HEK293 (cell line): ENCODE measurements at regions not wholly inside any gene's neighbourhood (a gene's known extent, or its start where the extent isn't known, plus 50 kb on each side); places are given as distances from the start of the nearest gene placed in this dataset.

Source experiments
- CTCF ChIA-PET: fragments of 350-600 bp; formaldehyde crosslinking; extraction: SDS; loops from one replicate; lab custom pipeline; 2021; ENCODE audit warnings: antibody characterized with exemption; lab: Yijun Ruan, JAX
- POLR2A ChIA-PET: fragments of 300-600 bp; formaldehyde crosslinking; extraction: SDS; loops from one replicate; lab custom pipeline; 2020; ENCODE audit warnings: antibody characterized with exemption, inconsistent platforms; lab: Yijun Ruan, JAX
- H3K27ac ChIP-seq: fragments of 200-500 bp; sonication (Bioruptor generic); 2 replicates; pipeline ENCODE4 v1.5.1; 2014; ENCODE audit warnings: low read depth, low read length, control low read depth, inconsistent platforms; ENCODE audit errors: extremely low read depth
- H3K36me3 ChIP-seq, 2 experiments: fragments of 200-500 bp in 1 of 2; sonication (Bioruptor generic) in 1 of 2; 1 replicate in 1 of 2; 2 replicates in 1 of 2; pipeline ENCODE4 v1.5.1; 2014 to 2017; ENCODE audit warnings: inconsistent platforms in 2 of 2, low read length in 2 of 2; ENCODE audit not compliant: control insufficient read depth in 2 of 2, insufficient read depth in 1 of 2
- H3K4me1 ChIP-seq: fragments of 200-500 bp; sonication (Bioruptor generic); 2 replicates; pipeline ENCODE4 v1.5.1; 2014; ENCODE audit warnings: mild to moderate bottlenecking, low read length, inconsistent platforms; ENCODE audit not compliant: control insufficient read depth, insufficient read depth
- H3K4me3 ChIP-seq: 2 replicates; pipeline ENCODE4 v1.5.1; 2011; ENCODE audit warnings: low read depth, mild to moderate bottlenecking, control low read depth, low read length, moderate library complexity
- H3K9me3 ChIP-seq: fragments of 200-500 bp; sonication (Bioruptor generic); 2 replicates; pipeline ENCODE4 v1.5.1; 2014; ENCODE audit warnings: low read depth, low read length, inconsistent platforms; ENCODE audit not compliant: control insufficient read depth, insufficient read depth
- HOXD13 ChIP-seq: sonication (generic); formaldehyde crosslinking; IDR thresholded peaks from 2 replicates; pipeline ENCODE4 v1.8.0; 2022; ENCODE audit warnings: missing genetic modification reagents, borderline replicate concordance
- OSR2 ChIP-seq: fragments of 450-650 bp; formaldehyde crosslinking; IDR thresholded peaks from 2 replicates; pipeline ENCODE4 v1.5.1; 2016; ENCODE audit warnings: missing biosample characterization, missing genetic modification characterization
- SP3 ChIP-seq: fragments of 450-650 bp; formaldehyde crosslinking; IDR thresholded peaks from 2 replicates; pipeline ENCODE4 v1.5.1; 2016; ENCODE audit warnings: missing biosample characterization, missing genetic modification characterization
- ZNF16 ChIP-seq: fragments of 450-650 bp; formaldehyde crosslinking; IDR thresholded peaks from 2 replicates; pipeline ENCODE4 v1.5.1; 2016; ENCODE audit warnings: low read depth, missing biosample characterization, missing genetic modification characterization
- ZNF169 ChIP-seq: fragments of 450-650 bp; formaldehyde crosslinking; IDR thresholded peaks from 2 replicates; pipeline ENCODE4 v1.5.1; 2016; ENCODE audit warnings: missing biosample characterization, missing genetic modification characterization
- ZNF211 ChIP-seq: fragments of 450-650 bp; formaldehyde crosslinking; IDR thresholded peaks from 2 replicates; pipeline ENCODE4 v1.5.1; 2016; ENCODE audit warnings: low read depth, missing biosample characterization, missing genetic modification characterization
- ZNF350 ChIP-seq: fragments of 450-650 bp; formaldehyde crosslinking; IDR thresholded peaks from 2 replicates; pipeline ENCODE4 v1.5.0; 2017; ENCODE audit warnings: missing biosample characterization, mild to moderate bottlenecking, missing genetic modification characterization
- ZNF548 ChIP-seq: fragments of 450-650 bp; formaldehyde crosslinking; IDR thresholded peaks from 2 replicates; pipeline ENCODE4 v1.5.1; 2016; ENCODE audit warnings: missing biosample characterization, missing genetic modification characterization
- ZNF558 ChIP-seq: fragments of 450-650 bp; formaldehyde crosslinking; IDR thresholded peaks from 2 replicates; pipeline ENCODE4 v1.5.1; 2016; ENCODE audit warnings: missing biosample characterization, missing genetic modification characterization
- ZNF561 ChIP-seq: fragments of 450-650 bp; IDR thresholded peaks from 2 replicates; pipeline ENCODE4 v1.5.1; 2018; ENCODE audit warnings: missing biosample characterization, missing genetic modification characterization, borderline replicate concordance
- ZNF596 ChIP-seq: fragments of 450-650 bp; IDR thresholded peaks from 2 replicates; pipeline ENCODE4 v1.5.0; 2018; ENCODE audit warnings: missing biosample characterization, mild to moderate bottlenecking, missing genetic modification characterization, moderate library complexity
- ZNF600 ChIP-seq: fragments of 450-650 bp; formaldehyde crosslinking; IDR thresholded peaks from 2 replicates; pipeline ENCODE4 v1.5.1; 2016; ENCODE audit warnings: missing biosample characterization, missing genetic modification characterization
- ZNF768 ChIP-seq: fragments of 450-650 bp; formaldehyde crosslinking; IDR thresholded peaks from 2 replicates; pipeline ENCODE4 v1.5.1; 2018; ENCODE audit warnings: missing biosample characterization, mild to moderate bottlenecking, missing genetic modification characterization
- ZNF837 ChIP-seq: fragments of 450-650 bp; formaldehyde crosslinking; IDR thresholded peaks from 2 replicates; pipeline ENCODE4 v1.5.1; 2016; ENCODE audit warnings: missing biosample characterization, missing genetic modification characterization
- TF ChIP-seq, protein P1 (sequence below): fragments of 450-650 bp; formaldehyde crosslinking; IDR thresholded peaks from 2 replicates; pipeline ENCODE4 v1.5.1; 2016; ENCODE audit warnings: missing biosample characterization, missing genetic modification characterization
- TF ChIP-seq, protein P2 (sequence below): fragments of 450-650 bp; formaldehyde crosslinking; IDR thresholded peaks from 2 replicates; pipeline ENCODE4 v1.5.1; 2016; ENCODE audit warnings: missing biosample characterization, missing genetic modification characterization
- TF ChIP-seq, protein P3 (sequence below): fragments of 450-650 bp; formaldehyde crosslinking; IDR thresholded peaks from 2 replicates; pipeline ENCODE4 v1.5.1; 2016; ENCODE audit warnings: missing biosample characterization, missing genetic modification characterization

DNA sequence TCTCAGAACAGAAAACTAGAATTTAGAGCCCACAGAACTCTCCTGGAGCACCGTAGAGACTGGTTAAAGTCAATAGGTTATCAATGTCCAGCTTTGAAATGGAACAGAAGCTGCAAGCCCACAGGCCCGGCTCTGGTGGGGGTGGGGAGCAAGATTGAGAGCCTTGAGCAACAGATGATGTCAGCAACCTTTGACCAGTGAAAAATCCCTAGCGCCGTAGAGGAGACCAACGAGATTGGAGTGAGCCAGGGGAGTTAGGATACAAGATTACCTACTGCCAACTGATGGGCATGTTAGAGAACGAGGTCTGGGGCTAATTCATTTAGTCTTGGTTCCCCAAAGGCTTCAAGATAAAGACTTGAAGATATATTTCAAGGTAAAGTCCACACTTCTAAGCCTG is 345.5 kb upstream of the LMCD1 start:
- ChIA-PET POLR2A (no interaction called here), CTCF (no interaction called here)
- Histone ChIP-seq H3K9me3 (no peaks in the 10 kb centered on the region), H3K36me3 (no peaks in the 10 kb centered on the region), H3K4me3 (no peak overlapping the region), H3K4me1 (no peaks in the 10 kb centered on the region)
- TF ChIP-seq ZNF548 = no peak
- no peak for TF ChIP-seq HOXD13 (CRISPR knock-in tag)
- TF ChIP-seq, all 188 proteins: peak for 0
- no peak overlapping the region for H3K27ac ChIP-seq

DNA sequence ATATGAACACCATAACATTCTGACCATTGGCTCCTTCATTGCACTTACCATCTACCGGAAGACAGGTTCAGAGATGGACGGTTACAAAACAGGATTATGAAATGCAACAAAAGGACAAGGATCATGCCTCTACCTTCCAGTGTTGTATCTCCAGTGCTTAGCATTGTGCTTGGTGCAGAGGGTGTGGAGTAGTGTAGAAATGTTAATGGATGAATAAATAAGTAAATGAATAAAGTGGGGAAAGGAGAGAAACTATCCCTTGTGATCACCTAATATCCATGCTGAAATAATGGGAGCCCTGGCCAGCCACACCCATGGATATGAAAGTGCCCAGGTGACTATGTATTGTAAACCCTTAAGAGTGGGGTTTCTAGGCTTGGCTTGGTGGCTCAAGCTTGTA is 344.8 kb upstream of the LMCD1 start:
- H3K4me3 ChIP-seq = no peak overlapping the region
- POLR2A ChIA-PET = no interaction called here
- CTCF ChIA-PET = no interaction called here
- H3K4me1 ChIP-seq = no peaks in the 10 kb centered on the region
- TF ChIP-seq ZNF768 = no peak
- TF ChIP-seq, protein P1, sequence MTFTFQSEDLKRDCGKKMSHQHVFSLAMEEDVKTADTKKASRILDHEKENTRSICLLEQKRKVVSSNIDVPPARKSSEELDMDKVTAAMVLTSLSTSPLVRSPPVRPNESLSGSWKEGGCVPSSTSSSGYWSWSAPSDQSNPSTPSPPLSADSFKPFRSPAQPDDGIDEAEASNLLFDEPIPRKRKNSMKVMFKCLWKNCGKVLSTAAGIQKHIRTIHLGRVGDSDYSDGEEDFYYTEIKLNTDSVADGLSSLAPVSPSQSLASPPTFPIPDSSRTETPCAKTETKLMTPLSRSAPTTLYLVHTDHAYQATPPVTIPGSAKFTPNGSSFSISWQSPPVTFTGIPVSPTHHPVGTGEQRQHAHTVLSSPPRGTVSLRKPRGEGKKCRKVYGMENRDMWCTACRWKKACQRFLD (tag by site-specific recombination) = no peak
- TF ChIP-seq, protein P2, sequence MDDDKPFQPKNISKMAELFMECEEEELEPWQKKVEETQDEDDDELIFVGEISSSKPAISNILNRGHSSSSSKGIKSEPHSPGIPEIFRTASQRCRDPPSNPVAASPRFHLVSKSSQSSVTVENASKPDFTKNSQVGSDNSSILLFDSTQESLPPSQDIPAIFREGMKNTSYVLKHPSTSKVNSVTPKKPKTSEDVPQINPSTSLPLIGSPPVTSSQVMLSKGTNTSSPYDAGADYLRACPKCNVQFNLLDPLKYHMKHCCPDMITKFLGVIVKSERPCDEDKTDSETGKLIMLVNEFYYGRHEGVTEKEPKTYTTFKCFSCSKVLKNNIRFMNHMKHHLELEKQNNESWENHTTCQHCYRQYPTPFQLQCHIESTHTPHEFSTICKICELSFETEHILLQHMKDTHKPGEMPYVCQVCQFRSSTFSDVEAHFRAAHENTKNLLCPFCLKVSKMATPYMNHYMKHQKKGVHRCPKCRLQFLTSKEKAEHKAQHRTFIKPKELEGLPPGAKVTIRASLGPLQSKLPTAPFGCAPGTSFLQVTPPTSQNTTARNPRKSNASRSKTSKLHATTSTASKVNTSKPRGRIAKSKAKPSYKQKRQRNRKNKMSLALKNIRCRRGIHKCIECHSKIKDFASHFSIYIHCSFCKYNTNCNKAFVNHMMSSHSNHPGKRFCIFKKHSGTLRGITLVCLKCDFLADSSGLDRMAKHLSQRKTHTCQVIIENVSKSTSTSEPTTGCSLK (tag by site-specific recombination) = no peak
- no peak for TF ChIP-seq ZNF600 (tag by site-specific recombination)
- no peak for TF ChIP-seq ZNF350 (tag by site-specific recombination)
- TF ChIP-seq ZNF169 (tag by site-specific recombination) = no peak
- TF ChIP-seq ZNF211 (tag by site-specific recombination) = no peak
- no peak for TF ChIP-seq ZNF596 (tag by site-specific recombination)
- TF ChIP-seq SP3 (tag by site-specific recombination) = no peak
- no peaks in the 10 kb centered on the region for H3K36me3 ChIP-seq
- no peaks in the 10 kb centered on the region for H3K9me3 ChIP-seq
- H3K27ac ChIP-seq = no peak overlapping the region

DNA sequence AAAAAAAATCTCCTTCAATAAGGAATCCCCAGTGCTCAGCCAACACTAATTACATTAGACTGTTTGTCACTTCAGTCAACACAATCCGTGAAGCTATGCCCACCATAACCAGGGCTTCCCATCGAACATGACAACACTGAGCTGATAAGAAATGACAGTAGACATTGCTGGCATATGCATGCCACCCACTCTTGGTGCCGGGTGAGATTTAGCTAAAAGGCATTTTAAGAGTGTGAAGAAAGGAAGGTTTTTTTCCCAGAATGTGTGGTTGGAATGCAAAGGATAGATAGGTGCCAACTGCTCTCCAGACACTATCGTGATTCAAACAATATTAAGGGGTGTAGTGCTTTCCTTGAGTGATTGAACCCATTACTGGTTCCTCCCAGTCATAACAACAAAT is 344.0 kb upstream of the LMCD1 start:
- ChIA-PET CTCF (interaction anchor here (0.6 kb wide), 2 partner anchors 43 to 77 kb away, joined by 3 read pairs; no protein-coding TSS in a partner anchor), POLR2A (no interaction called here)
- Histone ChIP-seq H3K36me3 (no peaks in the 10 kb centered on the region), H3K4me1 (no peaks in the 10 kb centered on the region), H3K9me3 (no peaks in the 10 kb centered on the region), H3K4me3 (no peak overlapping the region), H3K27ac (no peak overlapping the region)
- TF ChIP-seq ZNF837 (tag by site-specific recombination) (no peak), ZNF561 (tag by site-specific recombination) (no peak), OSR2 (tag by site-specific recombination) (no peak), ZNF558 (tag by site-specific recombination) (no peak), ZNF16 (tag by site-specific recombination) (no peak)
- TF ChIP-seq, protein P3, sequence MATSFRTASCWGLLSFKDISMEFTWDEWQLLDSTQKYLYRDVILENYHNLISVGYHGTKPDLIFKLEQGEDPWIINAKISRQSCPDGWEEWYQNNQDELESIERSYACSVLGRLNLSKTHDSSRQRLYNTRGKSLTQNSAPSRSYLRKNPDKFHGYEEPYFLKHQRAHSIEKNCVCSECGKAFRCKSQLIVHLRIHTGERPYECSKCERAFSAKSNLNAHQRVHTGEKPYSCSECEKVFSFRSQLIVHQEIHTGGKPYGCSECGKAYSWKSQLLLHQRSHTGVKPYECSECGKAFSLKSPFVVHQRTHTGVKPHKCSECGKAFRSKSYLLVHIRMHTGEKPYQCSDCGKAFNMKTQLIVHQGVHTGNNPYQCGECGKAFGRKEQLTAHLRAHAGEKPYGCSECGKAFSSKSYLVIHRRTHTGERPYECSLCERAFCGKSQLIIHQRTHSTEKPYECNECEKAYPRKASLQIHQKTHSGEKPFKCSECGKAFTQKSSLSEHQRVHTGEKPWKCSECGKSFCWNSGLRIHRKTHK (tag by site-specific recombination) = no peak
